GM19438 (cell line): ENCODE measurements at regions not wholly inside any gene's neighbourhood (a gene's known extent, or its start where the extent isn't known, plus 50 kb on each side); places are given as distances from the start of the nearest gene placed in this dataset.

Experiments used
- ATAC-seq: cut with Tn5 transposase; IDR thresholded peaks from one replicate; pipeline ENCODE4 v1.9.1; 2021; ENCODE audit warnings: low read depth; ENCODE audit not compliant: unreplicated experiment

DNA sequence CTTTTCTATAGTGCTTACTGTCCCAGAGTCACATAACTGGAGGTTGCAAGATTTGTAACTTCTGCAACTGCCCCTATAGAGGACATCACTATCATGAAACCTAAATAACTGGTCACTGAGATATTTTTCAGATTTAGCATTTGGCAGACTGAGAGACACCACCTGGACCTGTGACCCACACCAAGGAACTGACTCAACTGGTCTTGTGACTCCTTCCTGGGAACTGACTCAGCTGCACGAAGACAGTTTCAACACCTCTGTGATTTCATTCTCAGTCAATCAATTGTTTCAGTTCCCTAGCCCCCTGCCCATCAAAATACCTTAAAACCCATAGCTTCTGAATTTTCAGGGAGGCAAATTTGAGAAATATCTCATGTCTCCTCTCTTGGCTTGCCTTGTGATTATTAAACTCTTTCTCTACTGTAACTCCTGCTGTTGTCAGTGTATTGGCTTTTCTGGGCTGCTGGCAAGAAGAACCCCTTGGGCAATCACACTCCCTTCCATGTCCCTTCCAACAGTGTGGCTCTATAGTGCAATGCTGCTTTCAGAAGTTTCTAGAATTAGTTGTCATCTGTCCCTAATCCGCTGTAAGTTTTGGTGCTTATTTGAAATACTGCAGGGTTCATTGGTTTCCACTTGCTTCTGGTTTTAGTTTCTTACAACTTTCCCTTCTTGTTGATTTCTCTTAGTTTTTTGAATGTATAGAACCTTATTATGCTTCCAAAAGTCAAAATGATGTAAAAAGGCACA is 127.8 kb upstream of the ADCY1 start:
- peak; percentile 87 for ATAC-seq

DNA sequence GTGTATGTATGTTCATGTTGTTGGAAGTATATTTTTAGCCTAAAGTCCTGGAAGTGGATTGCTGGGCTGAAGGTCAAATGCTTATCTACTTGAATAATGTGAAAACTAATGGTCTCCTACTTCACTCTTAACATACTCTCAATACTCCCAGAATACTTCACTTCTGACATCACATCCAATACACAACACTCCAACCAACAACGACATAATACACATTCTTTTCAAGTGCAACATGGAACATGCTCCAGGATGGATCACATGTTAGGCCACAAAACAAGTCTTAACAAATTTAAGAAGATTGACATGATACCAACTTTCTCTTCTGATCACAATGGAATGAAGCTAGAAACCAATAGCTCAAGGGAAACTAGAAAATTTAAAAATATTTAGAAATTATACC is 126.9 kb upstream of the ADCY1 start:
- ATAC-seq: no peak

DNA sequence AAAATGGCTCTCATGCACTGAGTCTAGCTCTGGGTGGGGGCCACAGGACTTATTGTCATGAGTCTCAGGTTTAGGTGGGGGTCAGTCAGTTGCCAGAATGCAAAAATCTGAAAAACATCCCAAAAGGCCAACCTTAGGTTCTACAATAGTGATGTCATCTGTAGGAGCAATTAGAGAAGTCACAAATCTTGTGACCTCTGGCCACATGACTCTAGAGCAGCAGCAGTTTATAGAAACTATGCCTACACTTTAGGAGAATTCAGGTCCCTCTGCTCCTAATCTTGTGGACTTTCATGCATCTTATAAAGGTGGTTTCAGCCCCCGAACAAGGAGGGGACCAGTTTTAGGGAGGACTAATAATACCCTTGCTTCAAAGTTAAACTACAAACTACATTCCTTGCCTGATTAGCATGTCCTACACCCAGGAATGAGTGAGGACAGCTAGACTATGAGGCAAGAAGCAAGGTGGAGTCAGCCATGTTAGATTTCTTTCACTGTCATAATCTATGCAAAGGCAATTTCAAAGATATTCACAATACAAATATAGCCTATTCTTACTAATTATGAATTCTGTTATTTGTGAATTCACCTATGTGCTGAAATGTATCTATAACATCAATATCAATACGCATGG is 123.5 kb upstream of the ADCY1 start:
- no peak for ATAC-seq

DNA sequence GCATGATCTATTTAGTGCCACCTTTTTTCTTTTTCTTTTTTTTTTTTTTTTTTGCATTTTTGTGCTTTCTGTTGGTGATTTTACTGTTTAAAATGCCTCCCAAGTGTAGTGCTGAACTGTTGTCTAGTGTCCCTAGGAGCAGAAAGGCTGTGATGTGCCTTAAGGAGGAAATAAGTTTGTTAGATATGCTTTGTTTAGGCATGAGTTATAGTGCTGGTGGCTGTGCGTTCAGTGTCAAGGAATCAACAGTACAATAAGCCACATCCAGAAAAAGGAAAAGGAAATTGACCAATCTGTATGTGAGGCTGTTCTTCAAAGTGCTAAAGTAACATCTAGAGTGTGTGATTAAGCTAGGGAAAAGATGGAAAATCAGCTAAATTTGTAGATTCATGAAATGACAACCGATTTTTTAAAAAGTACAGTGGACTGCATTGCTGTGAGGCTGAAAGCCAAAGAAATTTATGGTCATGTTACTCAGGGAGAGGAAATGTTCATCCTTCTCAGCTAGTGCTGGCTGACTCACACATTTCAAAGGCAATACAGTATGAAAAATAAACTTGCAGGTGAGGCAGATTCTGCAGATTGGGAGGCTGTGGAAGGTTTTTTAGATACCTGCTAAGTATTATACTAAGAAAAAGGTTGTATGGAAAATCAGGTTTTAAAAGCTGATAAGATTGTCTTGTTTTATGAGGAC is 122.7 kb upstream of the ADCY1 start:
- ATAC-seq: no peak

DNA sequence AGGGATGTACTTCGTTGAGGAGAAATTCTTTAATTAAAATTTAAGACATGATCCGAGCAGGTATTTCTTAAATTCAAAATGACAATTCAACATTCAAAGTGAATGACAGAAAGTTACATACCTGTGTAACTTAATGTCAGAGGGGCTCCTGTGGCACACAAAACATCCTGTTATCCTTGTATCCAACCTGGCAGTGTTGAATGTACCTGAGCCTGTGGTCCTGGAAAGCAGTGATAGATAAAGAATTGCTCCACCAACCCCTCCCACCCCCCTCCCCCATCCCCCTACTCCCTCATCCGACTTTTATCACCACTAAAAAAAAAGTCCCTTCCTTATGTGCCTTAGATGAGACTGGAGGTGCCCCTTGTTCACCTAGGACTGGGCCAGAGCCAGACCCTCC is 119.4 kb upstream of the ADCY1 start:
- no peak for ATAC-seq

DNA sequence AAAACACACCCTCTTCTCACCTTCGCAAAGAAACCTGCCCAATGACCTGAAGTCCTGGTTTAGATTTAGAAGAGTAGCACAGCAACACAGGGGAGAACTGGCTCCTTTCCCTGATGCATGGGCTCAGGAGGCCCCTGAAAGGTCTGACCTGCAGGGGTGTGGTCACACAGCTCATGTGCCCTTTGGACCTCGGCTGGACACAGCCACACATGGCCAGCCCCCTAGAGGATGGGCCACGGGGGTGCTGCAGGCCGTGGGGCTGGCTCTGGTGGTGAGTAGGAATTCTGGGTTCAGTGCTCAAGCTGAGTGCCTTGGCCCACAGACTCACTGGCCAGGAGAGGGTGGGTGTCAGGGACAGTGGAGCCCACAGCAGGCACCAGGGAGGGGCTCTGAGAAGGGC is 118.5 kb upstream of the ADCY1 start:
- ATAC-seq: no peak

DNA sequence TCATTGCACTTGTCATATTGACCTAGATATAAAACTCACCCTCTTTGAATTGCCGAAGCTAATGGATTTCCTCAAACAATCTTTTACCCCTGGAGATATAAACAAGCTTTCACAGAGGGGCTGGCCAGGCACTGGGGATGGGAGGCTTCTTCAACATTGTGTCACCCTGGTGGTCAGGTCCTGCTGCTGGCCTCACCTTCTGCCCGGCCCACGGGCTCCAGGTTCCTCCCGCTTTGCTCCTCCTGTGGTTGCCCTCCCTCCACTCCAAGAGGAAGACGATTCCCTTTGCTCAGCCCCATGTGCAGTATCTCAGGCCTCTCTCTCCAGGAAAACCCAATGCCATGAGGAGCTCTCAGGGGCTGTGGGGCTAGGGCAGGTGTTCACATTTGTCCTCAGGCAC is 118.1 kb upstream of the ADCY1 start:
- ATAC-seq: no peak

DNA sequence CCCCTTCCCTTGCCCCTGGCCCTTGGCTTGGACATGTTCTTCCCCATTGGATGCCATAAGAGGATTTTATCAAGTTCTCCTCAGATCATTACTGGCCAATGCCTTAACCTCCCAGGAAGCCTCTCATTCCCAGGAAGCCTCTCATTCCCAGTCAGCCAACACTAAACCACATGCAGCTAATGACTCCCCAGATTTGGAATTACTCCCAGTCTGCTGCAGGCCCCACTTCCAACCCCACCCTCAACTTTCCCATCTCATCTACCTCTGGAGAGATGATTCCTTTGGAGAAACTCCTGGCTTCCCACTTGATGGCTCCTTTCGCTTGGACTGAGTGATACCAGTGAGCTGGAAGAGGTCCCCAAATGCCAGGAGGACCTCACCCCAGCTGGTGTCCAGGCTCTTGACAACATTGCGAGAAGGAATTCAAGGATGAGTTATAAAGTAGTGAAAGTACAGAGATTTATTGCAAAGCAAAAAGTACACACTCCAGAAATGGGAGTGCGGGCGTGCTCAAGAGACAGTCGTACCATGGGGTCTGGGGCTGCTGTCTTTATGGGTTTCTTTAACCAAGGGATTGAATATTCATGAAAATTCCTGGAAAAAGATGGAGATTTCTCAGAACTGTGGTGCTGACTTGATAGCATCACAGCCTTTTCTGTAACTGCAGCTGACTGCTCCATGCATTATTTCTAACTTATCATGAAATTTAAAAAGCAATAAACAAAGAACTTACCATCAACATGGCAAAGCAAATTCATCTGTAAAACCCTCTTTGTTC is 117.2 kb upstream of the ADCY1 start:
- ATAC-seq: no peak

DNA sequence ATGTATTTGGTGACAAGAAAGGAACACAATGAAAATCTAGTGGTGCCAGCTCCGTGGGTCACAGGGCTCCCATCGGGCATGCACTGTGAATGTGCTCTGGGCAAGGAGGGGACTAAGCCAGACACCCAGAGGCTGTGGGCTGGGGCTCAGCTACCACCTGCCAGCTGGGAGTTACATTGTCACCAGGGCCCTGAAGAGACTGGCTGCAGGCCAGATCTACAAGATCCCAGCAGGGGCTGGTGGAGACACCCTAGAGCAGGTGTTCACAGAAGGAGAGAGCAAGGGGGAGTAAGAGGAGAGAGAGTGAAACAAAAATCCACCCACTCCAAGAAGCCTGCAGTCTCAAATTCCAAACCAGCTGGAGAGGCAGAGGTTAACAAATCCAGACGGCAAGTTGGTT is 116.6 kb upstream of the ADCY1 start:
- no peak for ATAC-seq

DNA sequence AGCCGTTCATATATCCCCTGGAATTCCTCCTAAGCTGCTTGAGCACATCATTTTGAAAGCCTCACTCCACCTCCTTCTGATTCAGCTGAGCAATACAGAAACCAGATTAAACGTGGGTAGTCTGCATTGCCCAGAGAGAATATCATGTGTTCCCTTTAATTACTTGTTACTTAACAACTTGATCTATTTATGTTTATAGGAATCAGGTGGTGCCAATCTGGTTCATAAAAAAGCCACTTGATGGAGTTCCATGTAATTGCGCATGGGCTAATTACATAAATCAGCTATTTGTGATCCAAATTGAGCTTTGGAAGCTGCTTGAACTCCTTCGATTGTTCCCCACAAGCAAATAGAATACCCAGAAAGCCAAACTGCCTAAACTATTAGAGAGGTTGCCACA is 114.7 kb upstream of the ADCY1 start:
- no peak for ATAC-seq

DNA sequence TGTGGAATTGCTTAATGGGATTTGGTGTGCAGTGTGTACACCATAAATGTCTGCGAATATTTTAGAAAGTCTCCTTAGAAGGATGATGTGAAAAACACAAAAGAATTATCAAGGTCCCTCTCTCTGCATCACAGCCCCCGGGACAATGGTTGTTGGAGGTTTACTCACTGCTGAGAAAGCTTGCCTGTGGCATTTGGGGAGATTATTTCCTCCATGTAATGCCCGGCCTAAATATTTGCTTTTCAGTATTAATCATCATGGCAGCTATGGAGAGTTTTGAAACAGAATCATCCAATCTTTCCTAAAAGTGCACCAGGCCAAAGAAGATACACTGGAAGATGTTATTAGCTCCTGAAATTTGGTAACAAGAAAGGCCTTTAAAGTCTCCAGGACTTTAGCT is 113.8 kb upstream of the ADCY1 start:
- ATAC-seq: no peak

DNA sequence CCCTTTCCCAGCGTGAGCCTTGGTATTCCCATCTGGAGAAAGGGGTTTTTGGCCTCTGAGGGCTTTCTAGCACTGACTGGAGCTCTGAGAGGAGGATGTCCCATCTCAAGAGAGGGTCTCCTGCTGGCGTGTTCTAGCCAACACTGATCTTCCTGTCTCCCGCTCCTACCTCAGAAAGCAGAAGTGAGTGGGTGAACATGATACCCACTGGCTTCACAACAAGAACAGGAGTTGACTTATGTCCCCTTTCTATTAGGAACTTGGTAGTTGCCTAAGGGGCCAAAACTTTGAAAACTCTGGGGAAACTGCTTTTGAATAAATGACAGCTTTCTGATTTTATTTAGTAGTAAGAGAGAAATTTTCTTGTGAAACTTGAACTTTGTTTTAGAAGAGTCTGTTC is 113.1 kb upstream of the ADCY1 start:
- no peak for ATAC-seq

DNA sequence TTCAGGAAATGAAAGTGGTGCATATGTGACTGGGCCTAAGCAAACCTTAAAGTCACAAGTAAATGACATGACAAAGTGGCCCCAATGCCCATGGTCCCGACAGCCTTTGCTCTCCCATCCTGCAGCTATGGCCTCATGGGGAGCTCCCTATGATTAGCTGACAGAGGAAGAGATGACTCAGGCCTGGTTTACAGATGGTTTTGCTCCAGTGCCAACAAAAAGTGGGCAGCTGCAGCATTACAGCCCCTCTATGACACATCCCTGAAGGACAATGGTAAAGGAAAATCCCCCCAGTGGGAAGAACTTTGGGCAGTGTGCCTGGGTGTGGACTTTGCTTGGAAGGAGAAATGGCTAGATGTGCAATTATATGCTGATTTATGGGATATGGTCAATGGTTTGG is 105.1 kb upstream of the ADCY1 start:
- ATAC-seq: no peak

DNA sequence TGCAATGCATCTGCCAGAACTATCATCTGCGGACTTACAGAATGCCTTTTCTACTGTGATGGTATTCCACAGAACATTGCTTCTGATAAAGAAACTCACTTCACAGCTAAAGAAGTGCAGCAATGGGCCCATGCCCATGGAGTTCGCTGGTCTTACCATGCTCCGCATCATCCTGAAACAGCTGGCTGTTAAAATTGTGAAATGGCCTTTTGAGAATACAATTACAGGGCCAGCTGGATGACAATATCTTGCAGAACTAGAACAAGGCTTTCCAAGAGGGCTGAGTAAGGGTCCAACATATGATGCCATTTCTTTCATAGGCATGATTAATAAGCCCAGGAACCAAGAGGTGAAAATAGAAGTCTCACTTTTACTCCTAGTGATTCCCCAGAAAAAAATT is 104.1 kb upstream of the ADCY1 start:
- ATAC-seq: no peak

DNA sequence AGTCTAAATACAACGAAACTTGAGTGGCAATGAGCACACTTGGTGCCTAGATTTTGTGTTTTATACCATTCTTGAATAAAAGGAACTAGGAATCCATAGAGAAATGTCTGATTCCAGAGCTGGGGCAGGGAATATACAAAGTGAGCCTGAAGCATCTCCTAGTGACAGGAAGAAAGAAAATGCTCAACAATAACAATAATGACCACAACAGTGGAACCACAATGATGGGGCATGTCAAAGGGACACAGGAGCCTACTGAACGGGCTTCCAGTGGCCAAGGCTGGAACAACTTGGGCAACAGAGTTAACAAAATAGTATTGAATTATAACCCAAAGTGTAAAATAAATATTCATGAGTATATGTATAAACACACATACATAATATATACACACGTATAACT is 94.4 kb upstream of the ADCY1 start:
- no peak for ATAC-seq

DNA sequence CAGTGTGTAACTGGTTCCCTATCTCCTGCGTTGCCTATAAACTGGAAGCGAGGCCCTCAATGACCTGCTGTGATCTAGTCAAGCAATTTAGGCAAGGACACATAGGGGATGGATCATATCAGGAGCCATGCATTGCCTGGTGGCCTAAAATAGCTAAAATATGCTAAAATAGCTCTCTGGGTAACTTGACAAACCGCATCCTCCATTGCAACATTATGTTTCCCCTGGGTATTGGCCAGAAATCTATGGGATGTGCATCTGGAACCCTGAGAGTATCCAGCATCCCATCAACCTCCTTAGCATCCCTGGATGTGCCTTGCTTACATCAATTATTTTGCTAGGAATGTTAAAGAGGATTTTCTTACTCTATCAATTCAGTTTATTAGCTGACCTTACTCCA is 91.7 kb upstream of the ADCY1 start:
- ATAC-seq: no peak

DNA sequence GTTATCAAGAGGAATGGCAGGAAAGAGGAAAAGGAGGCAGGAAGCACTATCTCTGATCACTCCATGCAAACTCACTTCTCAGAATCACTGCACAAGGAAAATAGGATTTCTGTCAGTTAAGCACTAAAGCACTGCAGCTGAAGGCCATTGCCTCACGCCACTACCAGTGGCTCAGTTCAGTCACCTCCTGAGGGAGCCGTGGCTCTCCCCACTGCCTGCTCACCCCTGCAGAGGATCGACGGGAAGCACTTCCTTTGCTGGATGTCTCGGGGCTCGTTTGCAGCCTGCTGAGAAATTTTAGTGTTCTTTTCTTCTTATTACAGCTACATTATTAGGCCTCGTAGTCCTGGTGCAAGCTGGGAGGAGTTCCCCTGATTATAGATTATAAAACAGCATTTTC is 90.1 kb upstream of the ADCY1 start:
- no peak for ATAC-seq

DNA sequence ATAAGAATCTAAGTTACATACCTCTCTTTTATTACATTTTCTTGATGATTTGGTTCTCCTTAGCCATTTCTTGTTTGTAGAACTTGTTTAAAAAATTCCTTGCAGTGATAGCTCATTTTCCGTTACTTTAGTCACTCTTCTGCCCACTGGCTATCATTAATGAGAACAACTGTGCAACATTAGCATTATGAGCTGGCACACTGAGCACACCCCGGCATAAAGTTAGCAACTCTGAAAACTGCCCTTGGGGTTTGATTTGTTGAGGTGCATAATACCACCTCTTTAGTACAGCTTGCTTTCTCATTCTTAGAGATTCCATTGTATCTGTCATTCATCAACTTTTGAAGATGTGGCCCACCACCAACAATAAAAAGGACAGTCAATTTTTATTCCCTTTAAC is 87.6 kb upstream of the ADCY1 start:
- no peak for ATAC-seq

DNA sequence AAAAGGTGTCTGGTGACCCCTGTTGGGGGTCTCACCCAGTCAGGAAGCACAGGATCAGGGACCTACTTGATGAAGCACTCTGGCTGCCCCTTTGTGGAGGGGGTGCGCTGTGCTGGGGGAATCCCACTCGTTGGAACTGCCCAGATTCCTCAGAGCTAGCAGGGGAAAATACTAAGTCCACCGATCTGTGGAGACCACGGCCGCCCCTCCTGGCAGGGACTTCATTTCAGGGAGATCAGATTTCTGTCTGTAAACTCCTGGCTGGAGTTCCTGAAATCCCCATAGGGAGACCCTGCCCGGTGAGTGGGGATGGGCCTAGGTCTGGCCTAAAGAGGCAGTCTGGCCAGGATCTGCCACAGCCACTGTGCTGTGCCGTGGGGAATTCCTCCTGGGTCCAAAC is 79.3 kb upstream of the ADCY1 start:
- ATAC-seq: no peak

DNA sequence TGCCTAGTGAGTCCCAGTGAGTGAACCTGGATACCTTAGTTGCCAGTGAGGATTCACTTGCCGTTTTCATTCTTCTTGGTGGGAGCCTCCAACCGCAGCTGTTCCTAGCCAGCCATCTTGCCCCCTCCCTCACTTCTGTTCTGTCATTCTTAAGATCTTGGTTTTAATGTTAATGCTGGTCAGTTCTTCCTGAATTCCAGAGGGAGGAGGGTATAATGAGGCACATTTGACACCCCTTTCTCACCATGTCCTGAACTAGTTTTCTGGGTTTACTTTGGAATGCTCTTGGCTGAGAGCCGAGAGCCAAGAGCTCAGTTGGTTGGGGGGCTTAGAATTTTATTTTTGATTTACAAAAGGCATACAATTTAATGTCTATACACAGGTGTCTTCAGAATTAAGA is 78.5 kb upstream of the ADCY1 start:
- ATAC-seq: no peak

DNA sequence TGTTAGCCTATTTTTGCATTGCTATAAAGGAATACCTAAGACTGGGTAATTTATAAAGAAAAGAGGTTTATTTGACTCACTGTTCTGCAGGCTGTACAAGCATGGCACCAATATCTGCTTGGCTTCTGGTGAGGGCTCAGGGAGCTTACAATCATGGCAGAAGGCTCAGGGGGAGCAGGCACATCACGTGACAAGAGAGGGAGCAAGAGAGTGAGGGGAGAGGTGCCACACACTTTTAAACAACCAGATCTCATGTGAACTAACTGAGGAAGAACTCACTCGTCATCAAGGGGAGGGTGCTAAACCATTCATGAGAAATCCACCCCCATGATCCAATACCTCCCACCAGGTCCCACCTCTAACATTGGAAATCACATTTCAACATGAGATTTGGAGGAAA is 73.9 kb upstream of the ADCY1 start:
- ATAC-seq: no peak
